Calu3 (cell line): ENCODE measurements at regions not wholly inside any gene's neighbourhood (a gene's known extent, or its start where the extent isn't known, plus 50 kb on each side); places are given as distances from the start of the nearest gene placed in this dataset.

ENCODE experiments used
- BruUV-seq: library from RNA; stranded (reverse); fragments of 400-500 nt; replicated peaks from 2 replicates; lab custom pipeline; 2021; lab: Mats Ljungman, UMichigan
- CTCF ChIA-PET: fragments of 300-600 bp; sonication (Branson Sonifier 250); formaldehyde crosslinking; loops from one replicate; lab custom pipeline; 2022; ENCODE audit warnings: antibody characterized with exemption; lab: Charles Lee
- DNase-seq: peaks from one replicate; pipeline ENCODE4 v3.0.0; 2022
- H3K27ac Mint-ChIP-seq: one replicate; pipeline ENCODE4 v1.8.0; 2022; ENCODE audit warnings: mixed read lengths; ENCODE audit not compliant: unreplicated experiment
- H3K27me3 Mint-ChIP-seq: one replicate; pipeline ENCODE4 v1.8.0; 2022; ENCODE audit warnings: mixed read lengths; ENCODE audit not compliant: unreplicated experiment
- H3K36me3 Mint-ChIP-seq: one replicate; pipeline ENCODE4 v1.8.0; 2022; ENCODE audit warnings: mild to moderate bottlenecking, moderate library complexity, mixed read lengths; ENCODE audit not compliant: insufficient read depth, unreplicated experiment
- H3K4me1 Mint-ChIP-seq: one replicate; pipeline ENCODE4 v1.8.0; 2022; ENCODE audit warnings: mild to moderate bottlenecking, low read depth, mixed read lengths; ENCODE audit not compliant: unreplicated experiment
- H3K4me3 Mint-ChIP-seq: one replicate; pipeline ENCODE4 v1.8.0; 2022; ENCODE audit warnings: mild to moderate bottlenecking, low read depth, moderate library complexity, mixed read lengths; ENCODE audit not compliant: unreplicated experiment
- H3K9me3 Mint-ChIP-seq: one replicate; pipeline ENCODE4 v1.8.0; 2022; ENCODE audit warnings: low read depth, mixed read lengths; ENCODE audit not compliant: unreplicated experiment
- intact Hi-C: fragments of 100-400 bp; cut with micrococcal nuclease; formaldehyde crosslinking; loops from one replicate; pipeline ENCODE4 v1.10.0; 2022; ENCODE audit not compliant: unreplicated experiment
- TF ChIP-seq, protein P1 (sequence below): fragments of 200-600 bp; IDR thresholded peaks from one replicate; pipeline ENCODE4 v1.8.0; 2022; ENCODE audit warnings: antibody characterized with exemption; ENCODE audit not compliant: unreplicated experiment

DNA sequence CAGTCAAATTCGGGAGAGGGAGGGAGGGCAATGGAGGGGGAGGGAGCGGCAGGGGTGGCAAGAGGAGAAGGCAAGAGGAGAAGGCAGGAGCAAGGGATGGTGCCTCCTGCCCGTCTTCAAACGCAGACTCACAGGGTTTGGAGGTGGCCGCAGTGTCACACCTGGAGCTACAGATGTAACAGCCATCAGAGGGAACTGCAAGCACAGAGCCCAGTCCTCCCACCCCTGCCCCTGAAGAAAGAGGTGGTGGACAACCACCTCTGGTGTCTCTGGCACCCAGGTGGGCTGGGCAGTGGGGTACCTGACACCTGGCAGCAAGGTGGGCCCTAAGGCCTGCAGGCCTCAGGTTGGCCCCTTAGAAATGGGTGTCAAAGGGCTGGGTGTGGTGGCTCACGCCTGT lies 67.0 kb upstream of the SDK1 start:
- TF ChIP-seq, protein P1, sequence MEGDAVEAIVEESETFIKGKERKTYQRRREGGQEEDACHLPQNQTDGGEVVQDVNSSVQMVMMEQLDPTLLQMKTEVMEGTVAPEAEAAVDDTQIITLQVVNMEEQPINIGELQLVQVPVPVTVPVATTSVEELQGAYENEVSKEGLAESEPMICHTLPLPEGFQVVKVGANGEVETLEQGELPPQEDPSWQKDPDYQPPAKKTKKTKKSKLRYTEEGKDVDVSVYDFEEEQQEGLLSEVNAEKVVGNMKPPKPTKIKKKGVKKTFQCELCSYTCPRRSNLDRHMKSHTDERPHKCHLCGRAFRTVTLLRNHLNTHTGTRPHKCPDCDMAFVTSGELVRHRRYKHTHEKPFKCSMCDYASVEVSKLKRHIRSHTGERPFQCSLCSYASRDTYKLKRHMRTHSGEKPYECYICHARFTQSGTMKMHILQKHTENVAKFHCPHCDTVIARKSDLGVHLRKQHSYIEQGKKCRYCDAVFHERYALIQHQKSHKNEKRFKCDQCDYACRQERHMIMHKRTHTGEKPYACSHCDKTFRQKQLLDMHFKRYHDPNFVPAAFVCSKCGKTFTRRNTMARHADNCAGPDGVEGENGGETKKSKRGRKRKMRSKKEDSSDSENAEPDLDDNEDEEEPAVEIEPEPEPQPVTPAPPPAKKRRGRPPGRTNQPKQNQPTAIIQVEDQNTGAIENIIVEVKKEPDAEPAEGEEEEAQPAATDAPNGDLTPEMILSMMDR: no peak
- no peaks in the 10 kb centered on the region for H3K27me3 Mint-ChIP-seq
- intact Hi-C loops: no loop called here
- no peaks in the 10 kb centered on the region for H3K36me3 Mint-ChIP-seq
- no TSS peak for BruUV-seq
- no peak overlapping the region for H3K4me3 Mint-ChIP-seq
- no peak overlapping the region for H3K27ac Mint-ChIP-seq
- H3K9me3 Mint-ChIP-seq: peaks cover 7% of the 10 kb centered on the region
- no peak for DNase-seq
- CTCF ChIA-PET: interaction anchor here (1.1 kb wide), 1 partner anchor 10 kb away, joined by 3 read pairs; no protein-coding TSS in a partner anchor
- H3K4me1 Mint-ChIP-seq: no peaks in the 10 kb centered on the region

DNA sequence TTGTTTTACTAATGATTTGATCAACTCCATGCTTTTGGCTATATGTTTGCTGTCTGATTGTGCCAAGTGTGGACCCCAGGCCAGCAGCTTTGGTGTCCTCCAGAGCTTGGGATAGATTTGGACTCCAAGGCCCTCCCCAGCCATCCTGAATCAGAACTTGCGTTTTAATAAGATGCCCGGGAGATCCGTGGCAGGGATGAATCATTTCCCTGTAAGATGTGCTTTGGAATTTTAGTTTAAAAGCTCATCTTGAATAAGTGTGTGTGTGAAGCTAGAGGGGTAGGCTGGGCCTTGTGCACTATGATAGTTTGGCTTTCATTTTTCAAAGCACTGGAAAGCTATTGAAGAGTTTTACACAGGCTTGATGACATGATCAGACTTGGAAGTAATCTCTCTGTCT lies 66.2 kb upstream of the SDK1 start:
- intact Hi-C loops: no loop called here
- TF ChIP-seq, protein P1: no peak
- Mint-ChIP-seq H3K4me3 (no peak overlapping the region), H3K36me3 (no peaks in the 10 kb centered on the region), H3K27me3 (no peaks in the 10 kb centered on the region), H3K27ac (no peak overlapping the region), H3K9me3 (peaks cover 7% of the 10 kb centered on the region), H3K4me1 (no peaks in the 10 kb centered on the region)
- no TSS peak for BruUV-seq
- CTCF ChIA-PET: interaction anchor here (0.6 to 1.1 kb wide), 2 partner anchors 10 to 868 kb away, joined by 3 to 5 read pairs; no protein-coding TSS in a partner anchor
- DNase-seq: no peak

DNA sequence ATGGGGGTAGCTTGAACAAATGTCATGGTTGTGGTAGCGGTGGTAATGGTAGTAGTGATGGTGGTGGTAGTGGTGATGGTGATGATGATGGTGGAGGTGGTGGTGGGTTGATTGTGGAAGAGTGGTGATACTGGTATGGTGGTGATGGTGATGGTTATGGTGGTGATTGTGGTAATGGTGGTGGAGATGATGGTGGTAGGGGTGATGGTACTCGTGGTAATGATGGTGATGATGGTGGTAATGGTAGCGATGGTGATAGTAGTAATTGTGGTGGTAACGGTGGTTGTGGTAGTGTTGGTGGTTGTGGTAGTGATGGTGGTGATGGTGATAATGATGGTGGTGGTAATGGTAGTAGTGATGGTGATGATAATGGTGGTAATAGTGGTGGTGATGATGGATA lies 65.7 kb upstream of the SDK1 start:
- intact Hi-C loops: no loop called here
- TF ChIP-seq, protein P1: no peak
- Mint-ChIP-seq H3K4me3 (no peak overlapping the region), H3K27me3 (no peaks in the 10 kb centered on the region), H3K27ac (no peak overlapping the region), H3K36me3 (no peaks in the 10 kb centered on the region), H3K9me3 (peaks cover 7% of the 10 kb centered on the region), H3K4me1 (no peaks in the 10 kb centered on the region)
- BruUV-seq: no TSS peak
- CTCF ChIA-PET: interaction anchor here (0.6 kb wide), 1 partner anchor 867 kb away, joined by 5 read pairs; no protein-coding TSS in a partner anchor
- no peak for DNase-seq

DNA sequence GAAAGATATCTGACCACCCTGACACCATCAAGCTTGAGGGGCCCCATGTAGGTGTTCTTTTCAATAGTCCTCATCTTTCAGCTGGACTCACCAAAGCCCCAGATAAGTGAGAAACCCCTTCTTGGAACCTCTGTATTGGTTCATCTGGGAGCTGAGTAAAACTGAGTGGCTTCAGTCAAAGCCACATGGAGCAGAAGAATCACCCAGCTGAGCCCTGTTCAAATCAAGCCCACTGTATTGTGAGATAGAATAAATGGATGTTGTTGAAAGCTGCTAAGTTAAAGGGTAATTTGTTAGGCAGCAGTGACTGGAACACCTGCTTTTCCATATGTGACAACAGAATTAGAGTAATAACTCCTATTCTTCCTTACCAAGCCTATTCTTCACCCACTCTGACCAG lies 64.8 kb upstream of the SDK1 start:
- no peak overlapping the region for H3K4me3 Mint-ChIP-seq
- no peaks in the 10 kb centered on the region for H3K4me1 Mint-ChIP-seq
- intact Hi-C loops: no loop called here
- CTCF ChIA-PET: no interaction called here
- DNase-seq: no peak
- no peaks in the 10 kb centered on the region for H3K36me3 Mint-ChIP-seq
- BruUV-seq: no TSS peak
- H3K27me3 Mint-ChIP-seq: no peaks in the 10 kb centered on the region
- no peak overlapping the region for H3K27ac Mint-ChIP-seq
- H3K9me3 Mint-ChIP-seq: peaks cover 7% of the 10 kb centered on the region
- TF ChIP-seq, protein P1: no peak
